Posterior vena cava (tissue), 2 donors: ENCODE measurements at regions not wholly inside any gene's neighbourhood (a gene's known extent, or its start where the extent isn't known, plus 50 kb on each side); places are given as distances from the start of the nearest gene placed in this dataset.
"Not testable (repeated sequence)": the region's sequence is repeated elsewhere in the genome, so short reads cannot be mapped to it uniquely, and the experiment has no call there.

Experiments
- DNase-seq: peaks from one replicate; pipeline ENCODE4 v3.0.0-alpha.2; 2020; ENCODE audit warnings: low spot score
- intact Hi-C, 2 donors: fragments of 100-400 bp; cut with DNase I; formaldehyde crosslinking; loops; one replicate each; pipeline versions ENCODE4 v1.14.1 to v1.14.2; 2022 to 2023
- donor health status: DM: yes; HTN: yes; CAD: no.
- donor health status: DM: yes; HTN: yes; CAD: no.

DNA sequence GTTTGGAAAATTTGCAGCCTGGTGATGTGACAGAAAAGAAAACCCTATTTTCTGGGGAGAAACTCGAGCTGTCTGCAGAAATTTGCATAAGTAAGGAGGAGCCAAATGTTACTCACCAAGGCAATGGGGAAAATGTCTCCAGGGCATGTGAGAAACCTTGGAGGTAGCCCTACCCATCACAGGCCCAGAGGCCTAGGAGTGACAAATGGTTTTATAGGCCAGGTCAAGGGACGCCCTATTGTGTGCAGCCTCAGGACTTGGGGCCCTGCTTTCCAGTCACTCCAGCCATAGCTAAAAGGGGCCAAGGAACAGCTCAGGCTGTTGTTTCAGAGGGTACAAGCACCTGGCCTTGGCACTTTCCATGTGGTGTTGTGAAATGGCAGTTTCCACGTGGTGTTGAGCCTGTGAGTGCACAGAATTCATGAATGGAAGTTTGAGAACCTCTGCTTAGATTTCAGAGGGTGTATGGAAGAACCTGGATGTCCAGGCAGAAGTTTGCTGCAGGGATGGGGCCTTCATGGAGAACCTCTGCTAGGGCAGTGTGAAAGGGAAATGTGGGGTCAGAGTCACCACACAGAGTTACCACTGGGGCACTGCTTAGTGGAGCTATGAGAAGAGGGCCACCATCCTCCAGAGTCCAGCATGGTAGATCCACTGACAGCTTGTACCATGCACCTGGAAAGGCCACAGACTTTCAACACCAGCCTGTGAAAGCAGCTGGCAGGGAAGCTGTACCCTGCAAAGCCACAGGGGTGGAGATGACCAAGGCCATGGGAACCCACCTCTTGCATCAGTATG lies 637.6 kb upstream of the EPHA5 start:
- intact Hi-C loops: no loop called here
- no peak for DNase-seq

DNA sequence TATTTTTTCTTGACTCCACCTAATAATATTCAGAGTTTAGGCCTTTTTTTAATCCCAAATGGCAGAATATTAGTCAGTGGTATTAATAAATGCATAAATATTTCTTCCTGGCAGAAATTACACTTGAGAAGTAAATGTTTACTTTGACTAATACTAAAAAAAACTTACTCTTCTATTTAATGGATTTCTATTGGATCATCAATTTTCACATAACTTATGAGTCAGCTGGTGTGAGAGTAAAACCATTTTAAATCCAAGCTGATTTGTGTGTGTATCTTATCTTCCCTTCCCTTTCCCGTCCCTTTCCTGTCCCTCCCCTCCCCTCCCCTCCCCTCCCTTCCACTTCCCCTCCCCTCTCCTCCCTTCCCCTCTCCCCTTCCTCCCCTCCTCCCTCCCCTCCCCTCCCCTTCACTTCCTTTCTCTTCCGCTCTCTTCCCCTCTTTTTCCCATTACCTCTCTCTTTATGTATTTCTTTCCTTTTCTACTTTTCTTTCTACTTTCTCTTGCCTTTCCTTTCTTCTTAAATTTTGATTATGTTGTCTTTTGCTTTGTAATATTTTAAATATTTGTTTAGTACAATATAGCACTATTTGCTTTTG lies 630.1 kb upstream of the EPHA5 start:
- intact Hi-C loops: loop anchor here in 1 of 2 donors (2.0 kb wide), 1 partner anchor 74 kb away; no protein-coding TSS in a partner anchor
- no peak for DNase-seq

DNA sequence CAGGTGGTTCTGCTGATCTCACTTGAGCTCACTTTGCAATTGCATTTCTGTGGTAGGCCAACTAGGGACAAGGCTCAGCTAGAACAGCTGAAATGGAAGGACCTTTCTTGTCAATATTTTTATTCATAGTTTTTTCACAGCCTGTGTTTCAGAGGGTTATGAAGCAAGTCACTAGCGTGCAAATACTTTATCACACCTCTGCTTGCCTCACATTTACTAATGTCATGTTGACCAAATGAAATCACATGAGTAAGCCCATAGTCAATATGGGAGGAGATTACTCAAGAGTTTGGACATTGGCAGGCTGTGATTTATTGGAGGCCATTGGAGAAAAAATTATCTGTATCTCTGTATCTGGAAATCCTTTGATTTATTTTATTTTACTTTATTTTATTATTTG lies 628.3 kb upstream of the EPHA5 start:
- intact Hi-C loops: no loop called here
- DNase-seq: no peak

DNA sequence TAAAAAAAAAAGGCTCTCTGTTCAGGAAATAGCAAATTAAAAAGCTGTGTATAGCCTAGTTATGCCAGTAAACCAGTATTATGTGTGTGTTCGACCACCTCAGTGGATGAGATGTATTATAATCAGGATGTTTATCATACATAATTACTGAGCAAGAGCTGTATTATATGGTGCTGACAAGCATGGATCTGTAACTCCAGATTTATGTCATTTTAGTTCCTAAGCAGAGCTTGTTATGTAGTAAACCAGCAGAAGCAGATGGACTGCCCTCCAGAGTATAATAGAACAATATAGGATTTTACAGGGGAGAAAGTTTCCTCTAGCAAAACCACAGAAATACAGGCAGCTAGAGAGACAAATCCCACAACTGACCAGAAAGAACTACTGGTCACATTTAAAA lies 627.4 kb upstream of the EPHA5 start:
- no peak for DNase-seq
- intact Hi-C loops: no loop called here

DNA sequence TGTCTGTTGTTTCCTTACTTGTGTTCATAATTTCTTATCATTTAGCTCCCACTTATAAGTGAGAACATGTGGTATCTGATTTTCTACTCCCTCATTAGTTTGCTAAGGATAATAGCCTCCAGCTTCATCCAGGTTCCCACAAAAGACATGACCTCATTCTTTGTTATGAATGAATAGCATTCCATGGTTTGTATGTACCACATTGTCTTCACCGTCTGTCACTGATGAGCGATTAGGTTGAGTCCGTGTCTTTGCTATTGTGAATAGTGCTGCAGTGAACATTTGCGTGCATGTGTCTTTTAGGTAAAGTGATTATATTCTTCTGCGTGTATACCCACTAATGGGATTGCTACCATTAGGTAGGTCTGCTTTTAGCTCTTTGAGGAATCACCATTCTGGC lies 624.3 kb upstream of the EPHA5 start:
- intact Hi-C loops: no loop called here
- DNase-seq: no peak

DNA sequence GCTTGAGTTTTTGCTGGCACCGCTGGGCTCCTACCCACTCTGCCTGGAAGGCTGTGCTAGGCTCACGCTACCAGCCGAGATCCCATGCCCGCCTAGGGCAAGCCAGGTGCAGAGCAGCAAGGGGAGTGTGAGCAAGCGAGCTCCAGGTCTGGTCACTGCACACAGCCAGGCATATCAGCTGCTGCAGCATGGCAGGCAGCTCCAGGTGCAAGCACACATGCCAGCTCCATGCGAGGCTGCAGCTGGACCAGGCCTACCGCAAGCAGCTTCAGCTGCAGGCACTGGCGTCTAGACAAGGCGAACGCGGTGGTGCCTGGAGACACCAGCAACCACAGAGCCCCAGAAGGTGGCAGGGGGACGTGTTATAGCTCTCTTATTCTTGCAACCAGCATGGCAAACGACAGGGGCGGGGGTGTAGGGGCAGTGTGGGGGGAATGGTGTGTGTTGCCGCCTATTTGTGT lies 614.7 kb upstream of the EPHA5 start:
- intact Hi-C loops: no loop called here
- DNase-seq: peak; percentile 51

DNA sequence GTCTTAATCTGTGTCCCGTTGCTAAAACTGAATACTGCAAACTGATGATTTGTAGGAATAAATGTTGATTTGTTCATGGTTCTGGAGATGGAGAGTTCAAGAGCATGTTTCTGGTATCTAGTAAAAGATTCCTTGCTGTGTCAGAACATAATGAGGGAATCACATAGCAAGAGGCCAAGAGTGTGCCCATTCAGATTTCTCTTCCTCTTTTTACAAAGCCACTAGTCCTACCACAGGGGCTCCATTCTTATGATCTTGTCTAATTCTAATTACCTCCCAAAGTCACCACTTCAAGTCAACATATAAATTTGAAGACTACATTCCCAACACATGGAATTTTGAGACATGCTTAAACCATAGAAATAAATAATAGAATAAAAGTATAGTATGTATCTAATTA lies 608.8 kb upstream of the EPHA5 start:
- intact Hi-C loops: no loop called here
- DNase-seq: no peak

DNA sequence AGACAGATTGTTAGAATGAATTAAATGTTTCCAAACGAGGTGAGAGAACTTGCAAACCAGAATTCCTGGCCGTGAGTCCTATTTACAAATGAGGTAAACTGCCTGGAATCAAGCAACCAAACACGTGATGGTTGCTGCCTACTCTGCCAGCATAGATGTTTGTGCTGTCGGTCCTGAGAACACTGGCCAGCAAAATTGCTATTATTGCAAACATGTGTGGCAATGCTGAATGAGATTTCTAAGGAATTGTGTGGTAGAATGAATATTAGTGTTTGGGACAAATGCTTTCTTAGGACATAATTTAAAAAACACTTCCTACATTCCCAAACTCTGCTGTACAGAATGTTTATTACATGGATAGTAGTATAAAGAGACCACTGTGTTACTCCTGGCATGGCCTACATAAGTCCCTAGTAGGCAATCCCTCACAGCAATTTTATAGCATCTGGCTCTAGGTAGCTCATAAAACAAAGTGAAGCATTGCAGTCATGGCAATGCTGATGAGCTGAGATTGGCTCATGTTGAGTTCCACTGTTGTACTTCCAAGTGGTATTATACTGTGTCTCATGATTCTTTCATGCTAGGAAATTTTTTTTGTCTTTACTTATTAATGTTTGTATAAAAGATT lies 605.2 kb upstream of the EPHA5 start:
- intact Hi-C loops: no loop called here
- no peak for DNase-seq

DNA sequence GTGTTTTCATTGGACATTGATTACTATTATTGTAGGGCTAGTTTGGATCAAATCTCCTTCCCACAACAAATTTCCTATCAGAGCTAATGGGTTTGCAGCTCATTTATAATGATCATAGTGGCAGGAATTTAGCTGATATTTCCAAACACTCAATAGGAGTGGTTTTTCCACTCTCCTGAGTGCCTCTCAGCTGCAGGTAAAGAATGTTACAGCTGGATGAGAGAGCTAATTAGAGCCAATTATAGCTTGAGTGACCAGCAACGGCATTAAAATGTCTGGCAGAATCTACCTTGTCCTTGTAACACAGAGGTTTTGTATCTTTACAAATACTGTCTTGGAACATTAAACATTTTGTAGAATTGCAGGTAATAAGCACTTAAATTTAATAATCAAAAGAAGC lies 602.8 kb upstream of the EPHA5 start:
- intact Hi-C loops: no loop called here
- DNase-seq: no peak

DNA sequence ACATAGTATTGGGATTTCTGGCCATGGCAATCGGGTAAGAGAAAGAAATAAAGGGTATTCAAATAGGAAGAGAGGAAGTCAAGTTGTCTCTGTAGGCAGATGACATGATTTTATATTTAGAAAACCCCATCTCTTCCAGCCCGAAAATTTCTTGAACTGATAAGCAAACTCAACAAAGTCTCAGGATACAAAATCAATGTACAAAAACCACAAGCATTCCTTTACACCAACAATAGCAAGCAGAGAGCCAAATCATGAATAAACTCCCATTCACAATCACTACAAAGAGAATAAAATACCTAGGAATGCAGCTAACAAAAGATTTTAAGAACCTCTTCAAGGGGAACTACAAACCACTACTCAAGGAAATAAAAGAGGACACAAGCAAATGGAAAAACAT lies 600.1 kb upstream of the EPHA5 start:
- intact Hi-C loops: not testable (repeated sequence)

DNA sequence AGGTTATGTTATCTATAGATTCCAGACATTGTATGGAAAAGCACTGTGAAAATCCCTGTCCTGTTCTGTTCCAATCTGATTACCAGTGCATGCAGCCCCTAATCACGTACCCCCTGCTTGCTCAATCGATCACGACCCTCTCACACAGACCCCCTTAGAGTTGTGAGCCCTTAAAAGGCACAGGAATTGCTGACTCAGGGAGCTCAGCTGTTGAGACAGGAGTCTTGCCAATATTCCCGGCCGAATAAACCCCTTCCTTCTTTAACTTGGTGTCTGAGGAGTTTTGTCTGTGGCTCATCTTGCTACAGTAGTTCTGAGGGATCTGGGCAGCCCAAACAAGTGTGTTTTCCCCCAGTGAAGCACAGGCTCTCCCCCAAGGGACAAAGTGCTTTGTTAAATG lies 596.3 kb upstream of the EPHA5 start:
- DNase-seq, intact Hi-C loops: not testable (repeated sequence)

More for the DNA sequence above, 600.1 kb upstream of the EPHA5 start:
- DNase-seq: not testable (repeated sequence)

DNA sequence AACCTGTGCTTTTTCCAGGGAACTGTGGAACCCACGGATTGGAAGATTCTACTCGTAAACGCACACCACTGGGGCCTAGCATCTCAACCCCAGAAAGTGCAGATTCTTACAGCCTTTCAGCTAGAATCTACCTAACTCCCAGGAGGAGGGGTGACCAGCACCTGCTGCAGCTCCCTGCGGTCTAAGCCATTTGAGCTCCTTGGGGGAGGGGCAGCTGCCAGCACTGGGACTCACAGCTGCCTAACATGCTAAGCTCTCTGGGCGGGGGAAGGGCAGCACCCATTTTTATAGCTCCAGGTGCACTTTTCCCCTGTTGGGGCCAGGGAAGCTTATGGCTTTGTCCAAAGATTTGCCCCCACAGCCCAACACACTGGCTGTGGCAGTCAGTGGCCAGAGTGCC lies 595.7 kb upstream of the EPHA5 start:
- intact Hi-C loops: no loop called here

DNA sequence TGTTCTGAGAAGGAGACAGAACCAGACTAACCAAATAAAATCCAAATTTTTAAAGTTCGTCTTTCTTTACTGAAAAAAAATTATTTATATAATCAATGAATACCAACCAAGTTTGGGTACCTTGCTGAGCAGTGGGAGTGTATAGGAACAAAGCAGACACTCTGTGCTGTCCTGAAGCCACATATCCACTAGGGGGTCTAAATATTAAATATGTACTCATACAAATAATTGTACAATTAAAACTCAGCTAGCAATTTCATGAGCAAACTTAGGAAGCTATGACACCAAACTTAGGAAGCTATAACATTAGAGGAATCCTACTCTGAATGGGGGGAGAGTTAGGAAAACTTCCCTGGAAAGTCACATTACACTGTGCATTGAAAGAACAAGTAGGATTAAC lies 582.0 kb upstream of the EPHA5 start:
- intact Hi-C loops: no loop called here
- DNase-seq: no peak

More for the DNA sequence above, 595.7 kb upstream of the EPHA5 start:
- peak; percentile 34 for DNase-seq

DNA sequence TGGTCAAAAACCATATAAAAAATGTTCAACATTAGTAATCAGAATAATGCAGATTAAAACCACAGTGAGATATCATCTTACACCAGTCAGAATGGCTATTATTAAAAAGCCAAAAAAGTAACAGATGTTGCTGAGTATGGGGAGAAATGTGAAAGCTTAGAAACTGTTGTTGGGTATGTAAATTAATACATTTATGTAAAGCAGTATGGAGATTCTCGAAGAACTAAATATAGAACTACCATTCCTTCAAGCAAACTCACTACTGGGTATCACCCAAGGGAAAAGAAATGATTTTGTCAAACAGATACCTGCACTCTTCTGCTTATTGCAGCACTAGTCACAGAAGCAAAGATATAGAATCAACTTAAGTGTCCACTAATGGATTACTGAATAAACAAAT lies 576.4 kb upstream of the EPHA5 start:
- intact Hi-C loops: no loop called here
- no peak for DNase-seq

DNA sequence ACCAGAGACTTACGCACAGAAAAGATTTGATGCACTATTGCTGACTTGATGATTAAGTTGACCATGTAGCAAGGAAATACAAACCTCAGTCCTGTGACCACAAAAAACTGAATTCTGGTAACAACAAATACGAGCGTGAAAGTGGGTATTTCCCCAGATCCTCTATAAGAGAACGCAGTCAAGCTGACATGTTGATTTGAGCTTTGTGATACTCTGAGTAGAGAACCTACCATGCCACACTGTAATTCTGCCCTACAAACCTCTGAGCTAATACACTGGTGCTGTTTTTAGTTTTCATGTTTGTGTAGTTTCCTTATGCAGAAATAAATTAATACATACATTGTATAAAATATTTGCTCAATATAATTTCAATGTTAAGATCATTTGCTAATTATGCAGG lies 565.6 kb upstream of the EPHA5 start:
- intact Hi-C loops: no loop called here
- DNase-seq: no peak

DNA sequence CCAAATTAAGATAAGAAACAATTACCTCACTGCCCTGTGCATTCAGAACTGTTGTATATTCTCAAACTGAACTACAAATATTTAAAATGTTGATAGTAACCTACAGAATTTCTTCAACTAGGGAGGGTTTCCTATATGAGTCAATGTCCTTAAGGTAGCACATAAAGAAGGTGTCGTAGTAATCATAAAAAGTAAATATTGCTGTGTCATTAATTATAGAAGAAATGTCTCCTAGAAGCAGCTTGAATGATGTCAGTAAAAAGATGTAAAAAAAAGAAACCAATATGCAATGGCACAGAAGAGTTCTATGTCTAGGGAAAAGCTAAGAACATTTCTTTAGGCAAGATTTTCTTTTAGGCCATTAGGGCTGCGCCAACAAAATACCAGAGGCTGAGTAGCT lies 559.6 kb upstream of the EPHA5 start:
- DNase-seq: no peak
- intact Hi-C loops: no loop called here

DNA sequence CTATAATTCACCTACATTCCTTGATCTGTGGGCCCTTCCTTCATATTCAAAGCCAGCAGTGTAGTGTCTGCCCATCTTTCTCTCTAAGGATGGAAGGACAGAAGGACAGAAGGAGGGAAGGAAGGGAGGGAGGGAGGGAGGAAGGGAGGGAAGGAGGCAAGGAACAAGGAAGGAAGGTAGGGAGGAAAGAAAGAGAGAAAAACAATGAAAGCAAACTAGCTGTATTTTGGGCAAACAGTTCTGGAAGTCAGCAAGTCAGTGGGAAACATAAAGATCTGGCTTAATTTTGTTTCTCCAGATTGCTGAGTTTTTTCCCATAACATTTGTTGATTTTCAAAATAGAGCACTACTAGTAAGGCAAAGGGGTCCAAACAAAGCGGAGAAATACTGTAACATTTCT lies 555.2 kb upstream of the EPHA5 start:
- intact Hi-C loops: no loop called here

DNA sequence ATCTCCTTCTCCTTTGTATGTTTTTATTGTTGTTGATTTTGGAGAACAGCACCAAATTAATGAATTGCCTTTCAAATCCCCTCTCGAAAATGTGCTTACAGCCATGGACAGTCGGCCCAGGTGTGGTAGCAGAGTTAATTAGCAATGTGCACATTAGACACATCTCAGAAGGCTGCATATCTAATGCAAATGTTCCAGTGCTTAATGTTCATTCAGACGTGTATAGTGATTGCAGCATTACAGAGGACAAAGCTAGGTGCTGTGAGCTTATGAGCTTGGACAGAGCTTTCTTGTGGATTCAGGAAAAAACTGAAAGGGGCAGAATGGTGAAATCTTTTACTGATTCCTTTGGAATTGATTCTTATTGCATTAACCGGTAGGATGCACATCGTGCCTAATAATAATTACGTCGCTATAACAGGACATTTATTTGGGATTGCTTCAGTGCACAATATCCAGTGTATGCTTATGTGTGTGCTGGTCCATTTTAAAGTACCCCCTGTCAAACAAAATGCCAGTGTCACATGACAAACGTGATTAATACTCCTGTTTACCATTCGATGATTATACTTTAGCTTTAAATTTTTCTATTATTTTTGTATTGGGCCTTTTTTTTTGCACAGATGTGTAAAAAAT lies 552.9 kb upstream of the EPHA5 start:
- no peak for DNase-seq
- intact Hi-C loops: no loop called here

More for the DNA sequence above, 555.2 kb upstream of the EPHA5 start:
- no peak for DNase-seq

DNA sequence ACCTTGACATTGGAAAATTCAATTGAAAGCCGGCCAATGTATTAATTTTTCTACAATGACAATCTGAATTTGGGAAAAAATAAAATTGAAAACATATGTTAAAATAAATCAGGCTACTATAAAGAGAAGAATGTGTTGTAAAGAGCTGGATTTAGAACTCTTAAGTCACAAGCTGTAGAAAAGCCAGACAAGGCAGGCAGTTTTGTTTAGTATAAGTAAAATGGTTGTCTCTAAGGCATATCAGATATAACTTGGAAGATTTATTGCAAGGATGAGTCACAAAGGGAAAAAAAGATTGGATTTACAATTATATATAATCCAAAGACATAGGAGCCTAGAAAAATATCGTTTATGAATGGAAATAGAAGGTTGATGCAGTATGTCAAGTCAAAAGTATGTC lies 549.1 kb upstream of the EPHA5 start:
- no peak for DNase-seq
- intact Hi-C loops: loop anchor here in 1 of 2 donors (1.0 kb wide), 1 partner anchor 9 kb away; no protein-coding TSS in a partner anchor

DNA sequence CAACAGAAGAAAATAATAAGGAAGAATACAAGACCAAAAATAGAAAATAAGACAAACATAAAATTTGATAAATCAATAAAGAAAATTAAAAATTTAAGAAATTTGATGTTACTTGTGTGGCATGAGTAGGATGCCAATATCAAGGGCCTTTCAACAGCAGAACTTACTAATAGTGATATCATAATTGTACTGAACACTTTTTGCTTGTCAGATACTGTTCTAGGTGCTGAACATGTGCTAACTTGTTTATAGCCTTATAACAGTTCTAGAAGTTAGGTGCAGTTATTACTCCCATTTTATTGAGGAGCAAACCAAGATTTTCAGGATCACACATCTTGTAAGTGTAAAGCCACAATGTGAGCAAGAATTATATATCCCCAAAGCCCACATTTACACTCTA lies 546.0 kb upstream of the EPHA5 start:
- intact Hi-C loops: no loop called here

More for the DNA sequence above, 546.0 kb upstream of the EPHA5 start:
- no peak for DNase-seq
